PFSK-1 (cell line): ENCODE measurements at regions not wholly inside any gene's neighbourhood (a gene's known extent, or its start where the extent isn't known, plus 50 kb on each side); places are given as distances from the start of the nearest gene placed in this dataset.

Experiments used
- POLR2AphosphoS5 ChIP-seq: IDR thresholded peaks from 2 replicates; pipeline ENCODE4 v1.6.1; 2012; ENCODE audit warnings: low read depth, mild to moderate bottlenecking, control low read depth, low read length, moderate library complexity
- REST ChIP-seq, 2 experiments: IDR thresholded peaks; 2 replicates each; pipeline versions ENCODE4 v1.6.1 to v1.8.0; 2011 to 2012; ENCODE audit warnings: low read depth in 2 of 2, low read length in 2 of 2, control low read depth in 1 of 2, inconsistent platforms in 1 of 2, mild to moderate bottlenecking in 1 of 2, moderate library complexity in 1 of 2; ENCODE audit not compliant: insufficient read depth in 1 of 2

DNA sequence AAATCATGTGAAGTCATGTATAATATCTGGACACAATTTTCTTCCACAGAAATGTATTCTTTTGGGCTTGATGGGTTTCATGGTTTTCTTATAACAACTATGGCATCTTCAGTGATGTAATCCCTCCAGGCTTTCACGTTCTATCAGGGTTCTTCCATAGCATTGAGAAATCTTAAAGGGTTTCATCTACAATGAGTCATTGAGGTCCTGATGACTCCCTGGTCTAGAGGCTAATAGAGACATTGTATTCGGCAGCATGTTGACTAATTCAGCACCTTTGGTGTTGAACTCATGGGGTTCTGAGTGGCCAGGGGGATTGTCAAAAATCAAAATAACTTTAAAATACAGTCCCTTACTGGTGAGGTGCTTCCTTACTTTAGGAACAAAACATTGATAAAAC is 614.0 kb upstream of the CRIM1 start:
- no peak for TF ChIP-seq REST (IDR thresholded peaks at IDR 0.05; ENCODE audit: insufficient read depth in 1 of 2, low read depth in 2 of 2, low read length in 2 of 2)
- no peak for TF ChIP-seq POLR2AphosphoS5
